Endothelial cell (in vitro differentiated cells): ENCODE measurements at regions not wholly inside any gene's neighbourhood (a gene's known extent, or its start where the extent isn't known, plus 50 kb on each side); places are given as distances from the start of the nearest gene placed in this dataset.

Experiments
- DNase-seq: peaks from one replicate; pipeline ENCODE4 v3.0.0; 2021; ENCODE audit warnings: low spot score
- H3K27ac Mint-ChIP-seq: one replicate; pipeline ENCODE4 v1.8.0; 2021; ENCODE audit warnings: mixed read lengths, inconsistent platforms; ENCODE audit not compliant: unreplicated experiment
- H3K27me3 Mint-ChIP-seq: one replicate; pipeline ENCODE4 v1.8.0; 2021; ENCODE audit warnings: mild to moderate bottlenecking, moderate library complexity, mixed read lengths, inconsistent platforms; ENCODE audit not compliant: unreplicated experiment
- H3K36me3 Mint-ChIP-seq: one replicate; pipeline ENCODE4 v1.8.0; 2021; ENCODE audit warnings: mild to moderate bottlenecking, low read depth, mixed read lengths, inconsistent platforms; ENCODE audit not compliant: unreplicated experiment
- H3K4me1 Mint-ChIP-seq: one replicate; pipeline ENCODE4 v1.8.0; 2021; ENCODE audit warnings: mild to moderate bottlenecking, mixed read lengths, inconsistent platforms; ENCODE audit not compliant: unreplicated experiment
- H3K4me3 Mint-ChIP-seq: one replicate; pipeline ENCODE4 v1.8.0; 2021; ENCODE audit warnings: mild to moderate bottlenecking, mixed read lengths, inconsistent platforms; ENCODE audit not compliant: unreplicated experiment
- H3K9me3 Mint-ChIP-seq: one replicate; pipeline ENCODE4 v1.8.0; 2021; ENCODE audit warnings: mixed read lengths, inconsistent platforms; ENCODE audit not compliant: unreplicated experiment
- TF ChIP-seq, protein P1 (sequence below): fragments of 200-600 bp; sonication (generic); IDR thresholded peaks from one replicate; pipeline ENCODE4 v1.5.0; 2021; ENCODE audit warnings: antibody characterized with exemption; ENCODE audit not compliant: unreplicated experiment

DNA sequence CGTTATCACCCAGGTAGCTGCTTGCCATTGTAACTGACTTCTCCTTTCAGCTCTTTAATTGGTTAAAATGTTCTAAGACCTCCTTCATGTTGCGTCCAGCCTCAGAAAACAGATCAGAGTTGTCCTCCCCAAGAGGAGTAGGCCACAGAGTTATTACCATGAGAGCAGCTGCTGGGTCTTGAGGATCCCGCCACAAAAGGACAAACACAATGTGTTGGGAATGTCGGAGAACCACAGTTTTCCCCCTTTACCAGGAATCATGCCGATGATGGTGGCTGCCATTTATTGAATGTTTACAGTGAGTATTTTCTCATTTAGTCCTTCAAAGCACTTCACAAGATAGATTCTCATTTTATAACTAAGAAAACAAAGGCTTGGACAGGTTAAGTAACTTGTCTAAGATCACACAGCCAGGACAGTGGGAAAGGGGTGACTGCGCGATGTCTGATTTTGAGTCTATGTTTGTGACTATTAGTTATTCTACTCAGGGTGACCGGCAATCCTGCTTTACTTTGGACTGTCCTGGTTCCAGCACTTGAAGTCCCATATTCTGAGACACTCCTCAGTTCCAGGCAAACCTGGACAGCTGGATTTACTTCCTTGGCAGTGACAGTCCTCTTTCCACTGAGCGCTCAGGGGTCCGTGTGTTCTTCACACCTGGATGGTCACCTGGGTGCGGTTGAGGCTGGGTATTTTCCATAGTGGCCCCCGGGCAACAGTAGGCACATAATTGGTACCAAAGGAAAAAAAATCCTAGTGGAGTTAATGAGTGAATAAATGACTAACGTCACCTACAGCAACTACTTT lies 93.6 kb downstream of the LIPG start:
- Mint-ChIP-seq H3K4me1 (peaks cover 27% of the 10 kb centered on the region), H3K4me3 (no peak overlapping the region), H3K27me3 (peaks cover 1% of the 10 kb centered on the region), H3K9me3 (no peaks in the 10 kb centered on the region), H3K27ac (no peak overlapping the region), H3K36me3 (no peaks in the 10 kb centered on the region)
- DNase-seq: no peak
- TF ChIP-seq, protein P1, sequence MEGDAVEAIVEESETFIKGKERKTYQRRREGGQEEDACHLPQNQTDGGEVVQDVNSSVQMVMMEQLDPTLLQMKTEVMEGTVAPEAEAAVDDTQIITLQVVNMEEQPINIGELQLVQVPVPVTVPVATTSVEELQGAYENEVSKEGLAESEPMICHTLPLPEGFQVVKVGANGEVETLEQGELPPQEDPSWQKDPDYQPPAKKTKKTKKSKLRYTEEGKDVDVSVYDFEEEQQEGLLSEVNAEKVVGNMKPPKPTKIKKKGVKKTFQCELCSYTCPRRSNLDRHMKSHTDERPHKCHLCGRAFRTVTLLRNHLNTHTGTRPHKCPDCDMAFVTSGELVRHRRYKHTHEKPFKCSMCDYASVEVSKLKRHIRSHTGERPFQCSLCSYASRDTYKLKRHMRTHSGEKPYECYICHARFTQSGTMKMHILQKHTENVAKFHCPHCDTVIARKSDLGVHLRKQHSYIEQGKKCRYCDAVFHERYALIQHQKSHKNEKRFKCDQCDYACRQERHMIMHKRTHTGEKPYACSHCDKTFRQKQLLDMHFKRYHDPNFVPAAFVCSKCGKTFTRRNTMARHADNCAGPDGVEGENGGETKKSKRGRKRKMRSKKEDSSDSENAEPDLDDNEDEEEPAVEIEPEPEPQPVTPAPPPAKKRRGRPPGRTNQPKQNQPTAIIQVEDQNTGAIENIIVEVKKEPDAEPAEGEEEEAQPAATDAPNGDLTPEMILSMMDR: no peak

- TF ChIP-seq, protein P1: no peak
- no peaks in the 10 kb centered on the region for H3K27me3 Mint-ChIP-seq
Measured at GRCh38 chr18:49654347-49654746, 92.5 kb downstream of the LIPG start.

GRCh38 chr18:49652881-49653724 lies 91.2 kb downstream of the LIPG start:
- Mint-ChIP-seq H3K27ac (no peak overlapping the region), H3K4me3 (no peak overlapping the region), H3K9me3 (no peaks in the 10 kb centered on the region), H3K4me1 (peaks cover 13% of the 10 kb centered on the region), H3K36me3 (no peaks in the 10 kb centered on the region), H3K27me3 (no peaks in the 10 kb centered on the region)
- TF ChIP-seq, protein P1: no peak
- DNase-seq: no peak

More at GRCh38 chr18:49654347-49654746, 92.5 kb downstream of the LIPG start:
- no peak overlapping the region for H3K27ac Mint-ChIP-seq
- no peak for DNase-seq
- no peaks in the 10 kb centered on the region for H3K9me3 Mint-ChIP-seq
- H3K36me3 Mint-ChIP-seq: no peaks in the 10 kb centered on the region
- H3K4me1 Mint-ChIP-seq: peaks cover 18% of the 10 kb centered on the region
- H3K4me3 Mint-ChIP-seq: no peak overlapping the region

DNA sequence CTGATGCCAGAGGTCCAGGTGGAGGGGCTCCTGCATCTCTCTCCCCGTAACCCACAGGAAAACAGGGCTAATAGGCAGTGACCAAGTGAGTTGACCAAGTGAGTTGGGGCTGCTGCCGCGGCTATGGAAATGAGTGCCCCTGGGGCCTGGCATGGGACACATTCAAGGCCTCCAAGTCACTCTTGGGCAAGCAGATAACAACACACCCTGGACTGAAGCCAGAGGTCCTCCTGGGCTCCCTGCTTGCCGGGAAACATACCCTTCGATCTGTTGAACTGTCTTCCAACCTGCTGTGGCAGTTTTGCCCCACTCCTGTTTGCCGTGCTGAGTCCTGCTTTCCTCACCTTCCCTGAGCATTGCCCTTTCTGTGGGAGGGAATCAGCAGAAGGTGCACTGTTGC lies 89.2 kb downstream of the LIPG start:
- DNase-seq: no peak
- Mint-ChIP-seq H3K4me3 (no peak overlapping the region), H3K27ac (no peak overlapping the region), H3K9me3 (no peaks in the 10 kb centered on the region), H3K36me3 (no peaks in the 10 kb centered on the region), H3K27me3 (no peaks in the 10 kb centered on the region), H3K4me1 (peaks cover 13% of the 10 kb centered on the region)
- TF ChIP-seq, protein P1: no peak
